Frontal cortex (tissue), 3 donors: ENCODE measurements at regions not wholly inside any gene's neighbourhood (a gene's known extent, or its start where the extent isn't known, plus 50 kb on each side); places are given as distances from the start of the nearest gene placed in this dataset.

Source experiments
- DNase-seq, 2 donors: peaks; one replicate each; pipeline ENCODE4 v3.0.0; 2012; ENCODE audit warnings: low spot score in 2 of 2
- FAIRE-seq: peaks from 2 replicates; lab custom pipeline; 2012; peaks lifted over from hg19 to GRCh38; lab: Jason Lieb, UNC
- donor health status: control.
- donor health status: control.
- donor health status: control.

- DNase-seq (no peak), FAIRE-seq (no peak)
Observed at GRCh38 chr3:127033171-127033570, 50.3 kb downstream of the PLXNA1 start.

GRCh38 chr3:127033786-127034185 is 50.9 kb downstream of the PLXNA1 start:
- DNase-seq (no peak), FAIRE-seq (no peak)

GRCh38 chr3:127034195-127034989 is 51.5 kb downstream of the PLXNA1 start:
- DNase-seq, result no peak
- no peak for FAIRE-seq

GRCh38 chr3:127034990-127035652 is 52.2 kb downstream of the PLXNA1 start:
- DNase-seq (no peak), FAIRE-seq (no peak)

- no peak for FAIRE-seq
Observed at GRCh38 chr3:127035677-127036076, 52.8 kb downstream of the PLXNA1 start.

GRCh38 chr3:127036209-127037020 is 53.5 kb downstream of the PLXNA1 start:
- FAIRE-seq (no peak), DNase-seq (no peak)

More at GRCh38 chr3:127035677-127036076, 52.8 kb downstream of the PLXNA1 start:
- no peak for DNase-seq

GRCh38 chr3:127037021-127037400 is 54.1 kb downstream of the PLXNA1 start:
- FAIRE-seq (no peak), DNase-seq (no peak)

- FAIRE-seq, result no peak
- no peak for DNase-seq
Observed at GRCh38 chr3:127037418-127037841, 54.5 kb downstream of the PLXNA1 start.

GRCh38 chr3:127037971-127038446 is 55.1 kb downstream of the PLXNA1 start:
- no peak for DNase-seq
- FAIRE-seq, result no peak

- no peak for FAIRE-seq
- no peak for DNase-seq
Observed at GRCh38 chr3:127038466-127038865, 55.6 kb downstream of the PLXNA1 start.

- no peak for DNase-seq
- no peak for FAIRE-seq
Observed at GRCh38 chr3:127038923-127039581, 56.1 kb downstream of the PLXNA1 start.

- FAIRE-seq, result no peak
- DNase-seq, result no peak
Observed at GRCh38 chr3:127039719-127040118, 56.8 kb downstream of the PLXNA1 start.

GRCh38 chr3:127040216-127040615 is 57.3 kb downstream of the PLXNA1 start:
- DNase-seq, result no peak
- no peak for FAIRE-seq

- FAIRE-seq, result no peak
Observed at GRCh38 chr3:127041264-127041820, 58.4 kb downstream of the PLXNA1 start.

GRCh38 chr3:127041933-127042332 is 59.0 kb downstream of the PLXNA1 start:
- DNase-seq, result no peak
- no peak for FAIRE-seq

More at GRCh38 chr3:127041264-127041820, 58.4 kb downstream of the PLXNA1 start:
- no peak for DNase-seq

GRCh38 chr3:127042634-127043033 is 59.7 kb downstream of the PLXNA1 start:
- DNase-seq, result no peak
- FAIRE-seq, result no peak

GRCh38 chr3:127043041-127043641 is 60.2 kb downstream of the PLXNA1 start:
- no peak for DNase-seq
- no peak for FAIRE-seq

- no peak for FAIRE-seq
- DNase-seq, result no peak
Observed at GRCh38 chr3:127043731-127044510, 61.0 kb downstream of the PLXNA1 start.
